Muscle of back (tissue), 3 donors: ENCODE measurements at regions not wholly inside any gene's neighbourhood (a gene's known extent, or its start where the extent isn't known, plus 50 kb on each side); places are given as distances from the start of the nearest gene placed in this dataset.
"Not testable (repeated sequence)": the region's sequence is repeated elsewhere in the genome, so short reads cannot be mapped to it uniquely, and the experiment has no call there.

Source experiments
- DNase-seq, 3 donors: peaks; one replicate each; pipeline versions ENCODE4 v3.0.0 to v3.0.0-alpha.2; 2013

DNA sequence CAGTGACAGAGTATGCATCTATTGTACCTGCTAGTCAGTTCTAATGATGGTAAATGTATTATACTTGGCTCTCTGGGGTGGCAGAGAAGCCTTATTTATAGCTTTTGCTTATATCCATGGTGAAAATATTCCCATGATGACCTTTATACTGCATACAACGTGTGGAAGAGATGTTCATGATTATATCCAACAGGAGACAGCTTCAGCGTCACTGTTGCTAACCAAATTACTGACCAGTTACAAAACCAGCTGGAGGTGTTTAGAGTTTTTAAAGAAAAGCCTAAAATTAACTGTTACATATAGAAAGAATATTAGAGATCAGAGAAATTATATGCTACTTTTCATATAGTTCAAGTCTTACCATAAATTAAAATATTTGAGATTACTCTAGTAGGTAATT, 280.8 kb downstream of the ETV1 start:
- no peak for DNase-seq

DNA sequence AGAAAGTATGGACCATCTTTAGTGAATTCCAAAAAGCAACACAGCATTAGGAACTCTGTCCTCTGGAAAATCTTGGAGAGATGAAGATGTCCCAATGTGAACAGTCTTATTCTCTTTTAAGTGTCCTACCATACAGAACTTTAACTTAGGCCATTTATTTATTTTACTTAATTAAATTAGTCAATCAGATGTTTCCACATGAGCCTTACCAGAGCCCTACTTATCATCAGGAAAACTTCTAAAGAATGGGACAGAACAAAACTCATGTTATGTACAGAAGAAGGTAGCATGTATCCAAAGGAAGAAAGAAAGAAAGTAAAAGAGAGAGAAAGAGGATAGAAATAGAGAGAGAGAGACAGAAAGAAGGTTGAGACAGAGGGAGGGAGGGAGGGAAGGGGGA, 276.4 kb downstream of the ETV1 start:
- no peak for DNase-seq

DNA sequence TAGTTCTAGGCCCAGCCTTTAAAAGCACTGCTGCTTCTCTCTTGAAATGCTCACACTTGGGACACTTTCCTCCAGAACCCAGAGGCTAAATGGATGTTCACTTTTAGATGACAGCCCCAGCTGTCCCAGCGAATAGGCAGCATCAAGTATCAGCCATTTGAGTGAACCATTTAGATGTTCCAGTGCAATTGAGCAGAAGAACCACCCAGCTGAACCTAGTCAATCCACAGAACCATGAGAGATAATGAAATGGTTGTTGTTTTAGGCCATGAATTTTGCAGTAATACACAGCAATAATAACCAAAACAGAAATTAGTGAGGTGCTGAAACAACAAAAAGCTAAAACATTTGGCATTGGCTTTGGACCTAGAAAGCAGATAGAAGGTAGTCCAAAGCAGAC, 273.9 kb downstream of the ETV1 start:
- DNase-seq, result no peak

DNA sequence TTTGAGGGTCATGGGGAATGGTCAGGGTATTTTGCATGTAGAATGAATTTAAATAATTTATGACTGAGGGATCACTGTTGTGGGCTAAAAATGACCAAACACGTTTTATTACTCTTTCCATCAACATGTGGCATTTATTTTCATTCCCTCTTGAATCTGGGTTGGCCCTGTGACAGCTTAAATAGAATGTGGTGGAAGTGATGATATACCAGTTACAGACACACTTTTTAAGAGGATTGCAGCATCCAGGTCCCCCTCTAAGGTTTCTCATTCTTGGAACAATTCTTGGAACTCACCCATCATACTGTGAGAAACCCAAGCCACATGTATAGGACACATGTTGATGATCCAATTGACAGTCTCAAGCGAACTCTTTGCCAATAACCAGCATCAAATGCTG, 272.4 kb downstream of the ETV1 start:
- DNase-seq, result no peak

DNA sequence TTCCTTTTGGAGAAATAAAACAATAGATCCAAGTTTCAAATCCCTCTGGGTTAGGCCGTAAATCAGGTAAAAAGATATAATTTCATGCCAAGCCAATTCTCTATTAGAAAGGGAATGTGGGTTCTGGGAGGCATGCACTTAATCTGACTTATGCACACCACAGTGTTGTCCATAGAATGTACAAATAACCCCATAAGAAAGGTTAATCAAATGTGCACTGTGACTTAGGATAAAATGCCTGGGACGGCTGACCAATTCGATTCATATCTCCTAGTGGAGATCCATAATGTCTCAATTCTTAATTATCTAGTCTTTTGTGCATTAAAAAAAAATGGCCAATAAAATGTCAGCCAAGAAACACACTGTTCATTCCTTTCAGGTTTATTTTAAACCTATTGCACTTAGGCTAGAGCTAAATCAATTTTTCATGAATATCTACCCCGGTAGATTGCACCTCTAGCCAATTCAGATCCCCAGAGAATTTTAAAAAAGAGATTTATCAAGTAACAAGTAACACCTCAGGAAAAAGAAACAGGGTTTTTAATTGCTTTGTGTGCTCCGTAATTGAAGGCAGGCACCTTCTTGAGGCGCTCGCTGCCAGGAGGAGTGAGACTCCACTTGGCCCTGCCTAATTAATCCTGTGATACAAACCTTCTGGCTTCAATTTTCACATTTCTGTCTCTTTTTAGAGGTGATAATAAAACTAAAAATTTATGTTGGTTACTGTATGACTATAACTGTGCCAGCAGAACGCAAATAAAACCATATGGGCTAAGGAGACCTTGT, 265.1 kb downstream of the ETV1 start:
- no peak for DNase-seq

DNA sequence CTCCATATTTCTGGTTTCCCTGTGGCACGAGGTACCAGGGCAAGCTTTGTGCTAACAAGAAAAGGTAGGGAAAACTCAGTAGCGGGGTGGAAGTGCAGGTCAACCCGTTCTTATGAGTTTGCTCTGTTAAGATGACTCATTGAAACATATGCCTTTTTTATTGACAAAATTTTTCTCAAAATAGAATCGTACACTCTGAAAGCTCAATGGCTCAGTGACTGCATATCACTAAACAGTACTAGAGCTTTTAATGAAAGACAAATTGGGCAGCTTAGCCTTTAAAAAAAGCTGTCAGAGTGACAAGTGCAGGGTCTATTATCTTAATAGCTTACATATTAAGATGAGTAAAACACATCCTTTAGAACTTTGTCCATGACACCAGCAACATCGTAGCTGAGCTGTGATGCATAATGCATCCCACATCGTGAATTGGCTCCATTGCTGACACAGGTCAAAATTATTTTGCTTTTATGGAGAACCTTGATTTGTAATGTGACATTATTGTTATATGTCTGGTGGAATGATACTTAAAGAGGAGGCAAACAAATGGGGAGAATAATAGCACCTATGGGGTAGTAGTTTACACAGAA, 264.4 kb downstream of the ETV1 start:
- no peak for DNase-seq

DNA sequence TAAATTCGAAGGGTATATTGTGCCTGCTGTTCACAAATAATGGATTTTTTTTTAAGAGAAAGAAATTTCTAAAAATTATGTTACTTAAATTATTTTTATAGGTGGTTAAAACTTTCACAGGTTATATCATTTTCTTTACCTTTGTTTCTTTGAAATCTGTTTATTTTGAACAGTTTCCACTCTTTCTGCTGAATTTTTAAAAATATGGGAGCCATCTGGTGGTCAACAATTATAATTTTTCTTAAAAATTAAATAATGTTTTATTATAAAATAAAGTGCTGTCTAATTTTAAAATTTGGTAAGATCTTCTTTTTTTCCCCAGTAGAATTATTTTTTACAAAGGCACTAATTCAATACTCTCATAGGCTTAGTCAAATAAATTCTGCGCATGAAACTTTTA, 263.9 kb downstream of the ETV1 start:
- DNase-seq, result no peak

DNA sequence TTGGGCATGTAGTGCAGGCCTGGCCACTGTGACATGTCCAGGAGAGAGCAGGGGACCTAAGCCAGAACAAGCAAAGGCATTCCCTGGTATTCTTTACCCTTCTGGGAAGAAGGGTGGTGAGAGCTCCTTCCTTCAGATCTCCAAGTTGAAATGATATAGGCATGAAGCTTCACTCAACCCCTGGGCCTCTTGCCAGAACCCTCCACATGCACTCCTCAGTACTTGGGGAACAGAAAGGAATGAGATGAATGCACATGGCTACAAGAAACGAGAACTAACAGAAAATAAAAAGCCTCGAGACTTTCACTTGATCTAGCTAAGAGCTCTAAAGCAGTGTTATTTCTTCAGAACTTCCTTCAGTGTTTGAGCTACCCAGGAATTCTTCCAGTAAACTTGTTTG, 262.2 kb downstream of the ETV1 start:
- no peak for DNase-seq

DNA sequence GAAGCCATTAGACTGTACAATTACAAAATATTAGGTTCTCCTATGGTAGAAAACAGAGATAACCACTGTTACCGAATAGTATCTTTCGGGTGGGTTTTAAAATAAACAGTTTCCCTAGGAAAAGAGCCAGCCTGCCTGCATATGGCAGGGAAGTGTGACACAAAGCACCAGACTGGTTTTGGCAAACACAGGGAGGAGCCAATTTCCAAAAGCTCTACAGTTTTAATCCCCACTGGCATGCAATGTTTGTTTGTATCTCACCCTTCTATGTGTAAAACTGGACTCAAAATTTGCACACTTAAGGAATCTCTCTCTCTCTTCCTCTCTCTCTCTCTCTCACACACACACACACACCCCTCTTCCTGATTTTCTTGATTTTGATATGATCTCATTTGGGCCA, 261.7 kb downstream of the ETV1 start:
- no peak for DNase-seq

DNA sequence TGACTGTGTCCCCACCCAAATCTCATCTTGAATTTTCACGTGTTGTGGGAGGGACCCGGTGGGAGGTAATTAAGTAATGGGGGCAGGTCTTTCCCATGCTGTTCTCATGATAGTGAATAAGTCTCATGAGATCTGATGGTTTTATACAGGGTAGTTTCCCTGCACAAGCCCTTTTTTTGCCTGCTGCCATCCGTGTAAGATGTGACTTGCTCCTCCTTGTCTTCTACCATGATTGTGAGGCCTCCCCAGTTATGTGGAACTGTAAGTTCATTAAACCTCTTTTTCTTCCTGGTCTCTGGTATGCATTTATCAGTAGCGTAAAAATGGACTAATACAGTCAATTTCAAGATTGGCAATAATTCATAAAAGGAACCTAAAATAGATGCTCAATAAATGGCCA, 261.0 kb downstream of the ETV1 start:
- not testable (repeated sequence) for DNase-seq

DNA sequence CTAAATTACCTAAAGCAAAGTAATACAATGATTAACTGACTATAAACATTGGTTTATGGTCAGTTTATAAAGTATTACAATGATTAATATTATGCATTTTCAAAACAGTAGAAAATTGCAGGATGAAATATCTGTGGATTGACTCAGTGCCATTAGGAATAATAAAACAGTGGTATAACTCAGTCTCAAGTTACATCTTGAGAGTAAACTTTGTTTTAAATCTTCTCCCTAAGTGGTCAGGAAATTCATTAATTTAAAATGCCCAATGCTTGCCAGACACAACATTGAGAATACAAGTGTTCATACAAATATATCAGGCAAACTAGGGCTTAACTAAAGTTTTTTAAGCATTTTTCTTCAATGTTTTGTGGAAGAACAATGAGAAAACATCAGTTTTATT, 257.8 kb downstream of the ETV1 start:
- DNase-seq, result no peak

DNA sequence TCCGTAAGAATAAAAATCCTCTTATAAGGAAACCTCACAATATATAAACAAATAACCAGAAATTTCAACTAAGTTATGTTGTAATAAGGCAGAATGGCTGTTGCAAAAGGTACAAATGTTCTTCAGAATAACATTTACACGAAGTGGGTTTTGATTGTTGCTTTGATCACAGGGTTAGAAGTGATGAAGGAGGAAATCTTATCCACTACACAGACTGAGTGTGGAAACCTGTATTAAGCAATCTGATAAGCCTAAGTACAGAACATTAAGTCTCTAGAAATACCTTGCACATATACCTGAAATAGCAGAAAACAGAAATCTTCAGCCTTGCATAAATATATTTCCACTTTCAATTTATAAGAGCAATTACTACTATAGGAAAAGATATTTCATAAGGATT, 251.9 kb downstream of the ETV1 start:
- DNase-seq, result no peak

DNA sequence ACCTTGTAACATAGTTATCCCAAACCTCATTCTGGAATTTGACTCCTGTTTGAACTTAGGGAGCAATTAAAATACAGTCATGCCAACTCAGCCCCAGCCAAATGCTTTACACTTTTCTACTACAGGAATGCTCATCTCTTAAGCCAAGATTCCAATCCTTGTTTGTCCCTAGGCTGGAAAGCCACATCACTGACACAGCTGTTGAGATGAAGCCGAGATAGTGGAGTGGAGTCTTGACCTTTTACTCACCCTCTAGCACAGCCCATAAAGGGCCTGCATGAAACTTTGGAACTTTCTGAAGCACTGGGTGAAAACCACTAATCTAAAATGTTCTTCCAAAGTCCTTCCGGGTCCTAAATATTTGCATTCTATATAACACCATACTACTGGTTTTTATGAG, 247.3 kb downstream of the ETV1 start:
- DNase-seq, result peak; percentile 25 to 67 (median 45)

DNA sequence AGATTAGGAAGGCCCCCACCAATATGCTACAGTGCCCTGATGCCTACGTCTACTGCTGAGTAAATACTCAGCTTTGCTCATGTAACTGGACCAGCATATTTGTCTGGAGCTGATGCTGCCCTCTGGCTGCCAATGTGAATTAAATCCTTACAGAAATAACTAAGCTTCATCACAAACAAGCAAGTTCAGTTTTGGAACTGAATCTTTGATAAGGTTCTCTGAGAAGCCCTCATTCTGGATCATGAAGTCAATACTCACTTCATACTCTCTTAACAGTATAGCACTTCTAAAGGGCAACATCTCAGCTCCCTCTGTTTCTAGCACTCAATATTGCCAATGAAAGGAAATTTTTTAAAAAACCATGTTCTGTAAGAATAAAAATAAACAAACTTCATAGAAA, 246.7 kb downstream of the ETV1 start:
- peak; percentile 21 to 58 (median 41) for DNase-seq

DNA sequence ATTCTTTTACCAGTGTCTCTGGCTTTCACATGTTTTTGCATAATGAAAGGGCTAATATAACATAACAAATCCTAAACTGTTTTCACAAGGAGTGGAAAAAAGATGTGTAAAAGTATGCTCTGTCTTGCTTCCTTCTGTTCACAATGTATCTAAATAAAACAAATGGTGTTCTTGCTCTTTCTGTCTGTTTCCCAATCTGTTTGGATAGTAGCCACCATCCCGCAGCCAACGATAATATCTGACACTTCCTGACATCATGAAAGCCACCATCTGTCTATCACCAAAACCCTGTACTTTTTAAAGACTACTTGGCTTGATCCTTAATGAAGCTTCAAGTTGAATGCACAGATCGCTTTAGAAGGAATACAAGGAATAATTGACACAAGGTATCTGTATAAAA, 246.2 kb downstream of the ETV1 start:
- DNase-seq, result no peak

DNA sequence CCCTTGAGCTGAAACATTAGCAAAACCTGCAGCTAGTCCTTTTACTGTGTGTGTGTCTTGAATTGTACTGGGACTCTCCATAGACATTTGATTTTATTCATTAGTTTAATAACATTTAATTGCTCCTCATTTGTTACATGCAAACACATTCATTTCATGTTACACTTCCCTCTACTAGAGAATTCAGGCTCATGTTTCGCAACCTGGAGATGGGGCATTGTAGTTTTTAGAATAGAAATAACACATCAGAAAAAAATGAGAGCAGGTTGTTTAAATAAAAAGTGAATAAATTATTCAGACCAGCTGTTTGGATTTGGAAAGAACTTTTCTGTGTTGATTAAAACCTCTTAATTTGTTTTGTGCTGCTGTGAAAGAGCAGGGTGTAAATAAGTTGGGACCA, 243.9 kb downstream of the ETV1 start:
- no peak for DNase-seq

DNA sequence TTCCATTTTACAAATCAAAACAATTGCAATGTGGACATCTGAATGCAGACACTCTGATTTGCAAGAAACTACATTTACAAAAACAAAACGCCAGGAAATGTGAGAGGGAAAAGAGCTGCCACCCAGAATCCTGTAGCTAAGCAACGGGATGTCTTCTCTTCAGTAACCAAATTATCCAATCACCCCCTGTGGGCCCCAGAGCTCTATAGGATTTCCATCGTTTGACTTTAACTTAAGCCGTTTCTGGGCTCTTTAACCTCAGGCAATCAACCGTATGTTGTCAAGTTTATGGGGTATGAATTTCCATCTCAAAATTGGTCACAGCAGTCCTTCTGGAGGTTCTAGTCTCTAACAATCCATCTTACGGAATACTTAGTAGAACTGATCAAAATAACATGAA, 240.5 kb downstream of the ETV1 start:
- DNase-seq, result no peak

DNA sequence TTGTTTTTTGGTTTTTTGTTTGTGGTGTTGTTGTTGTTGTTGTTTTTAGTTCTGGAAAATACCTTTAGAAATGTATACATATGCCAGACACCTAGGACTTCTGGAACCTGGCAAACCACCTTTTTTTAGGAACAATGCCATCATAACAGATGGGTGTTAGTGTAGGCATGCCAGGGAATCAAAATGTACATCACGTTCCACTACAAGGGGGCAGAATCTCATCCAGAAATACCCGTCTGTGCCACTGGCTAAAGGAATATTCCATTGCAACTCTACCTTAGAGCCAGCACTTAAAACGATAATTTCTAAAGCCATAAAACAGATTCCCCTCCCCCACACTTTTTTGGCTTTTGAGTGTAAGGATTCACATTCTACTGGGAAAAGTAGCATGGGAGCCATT, 239.8 kb downstream of the ETV1 start:
- no peak for DNase-seq

DNA sequence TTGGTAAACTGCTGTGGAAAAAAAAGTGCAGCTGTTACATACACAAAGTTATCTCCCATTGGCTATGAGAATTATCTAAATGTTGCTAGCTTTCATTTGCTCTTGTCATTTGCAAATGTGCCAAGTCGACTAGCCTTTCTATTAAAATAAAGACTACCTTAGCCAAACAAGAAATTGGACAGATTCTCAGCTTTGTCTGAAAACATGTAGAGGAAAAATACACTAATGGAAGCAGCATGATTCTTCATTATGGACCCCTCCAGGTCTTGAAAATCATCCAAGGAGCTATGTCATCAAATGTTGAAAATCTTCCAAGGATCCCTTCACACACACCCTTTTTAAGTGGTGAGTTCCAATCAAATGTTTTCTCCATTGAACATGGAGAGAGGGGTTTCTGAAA, 237.7 kb downstream of the ETV1 start:
- peak; percentile 10 to 60 (median 30) for DNase-seq

DNA sequence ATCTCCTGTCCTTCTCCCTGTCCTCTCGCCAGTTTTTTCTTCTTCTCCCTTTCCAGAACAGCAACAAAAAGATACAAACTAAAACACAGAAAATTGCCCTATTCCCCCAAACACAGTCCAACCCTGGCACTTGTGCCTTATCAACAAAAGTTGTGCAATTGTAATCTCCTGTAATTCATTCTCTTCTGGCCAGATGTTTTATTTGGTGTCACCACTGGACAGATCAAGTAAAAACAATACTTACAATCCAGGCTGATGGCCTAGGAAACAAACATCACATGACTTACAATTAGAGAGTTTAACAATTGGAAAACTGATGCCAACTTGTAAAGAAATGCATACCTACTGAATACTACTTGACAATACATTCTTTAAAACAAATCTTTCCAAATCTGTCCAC, 231.6 kb downstream of the ETV1 start:
- DNase-seq, result no peak

DNA sequence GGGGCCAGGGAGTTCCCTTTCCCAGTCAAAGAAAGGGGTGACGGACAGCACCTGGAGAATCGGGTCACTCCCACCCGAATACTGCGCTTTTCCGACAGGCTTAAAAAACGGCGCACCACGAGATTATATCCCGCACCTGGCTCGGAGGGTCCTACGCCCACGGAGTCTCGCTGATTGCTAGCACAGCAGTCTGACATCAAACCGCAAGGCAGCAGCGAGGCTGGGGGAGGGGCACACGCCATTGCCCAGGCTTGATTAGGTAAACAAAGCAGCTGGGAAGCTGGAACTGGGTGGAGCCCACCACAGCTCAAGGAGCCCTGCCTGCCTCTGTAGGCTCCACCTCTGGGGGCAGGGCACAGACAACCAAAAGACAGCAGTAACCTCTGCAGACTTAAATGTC, 223.6 kb downstream of the ETV1 start:
- not testable (repeated sequence) for DNase-seq

DNA sequence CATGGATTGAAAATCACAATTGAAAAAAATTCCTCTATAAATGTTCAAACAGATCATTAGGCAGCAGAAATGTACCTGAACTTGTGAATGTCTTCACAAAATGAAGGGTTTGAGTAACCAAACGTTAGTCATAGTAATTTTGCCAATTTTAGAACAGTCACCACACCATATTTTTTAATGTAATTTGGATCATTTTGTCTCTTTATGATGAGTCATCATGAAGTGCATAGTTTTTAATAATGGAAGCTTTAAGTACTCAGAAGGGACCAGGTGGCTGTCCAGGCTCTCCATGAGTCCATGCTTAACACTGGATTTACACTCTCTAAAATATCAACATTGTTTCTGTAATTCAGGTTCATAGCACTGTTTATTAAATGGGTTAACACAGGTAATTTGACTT, 219.2 kb downstream of the ETV1 start:
- DNase-seq, result no peak

DNA sequence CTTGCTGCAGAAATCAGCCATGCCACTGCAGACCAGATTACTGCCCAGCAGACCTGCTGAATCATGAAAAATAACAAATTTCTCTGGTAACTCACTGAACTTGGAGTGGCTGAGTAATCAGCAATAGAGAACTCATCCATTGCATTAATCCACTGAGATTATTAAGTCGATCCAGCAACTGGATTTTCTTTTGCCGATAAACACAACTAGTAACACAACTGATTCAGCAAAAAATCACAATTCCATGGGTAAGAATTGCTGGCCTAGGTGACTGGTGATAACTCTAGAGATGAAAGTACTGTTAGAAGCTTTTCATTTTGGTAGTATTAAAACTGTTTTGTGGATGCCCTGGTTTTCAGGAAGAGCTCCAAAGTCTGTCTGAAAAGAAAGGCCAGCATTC, 214.5 kb downstream of the ETV1 start:
- DNase-seq, result no peak

DNA sequence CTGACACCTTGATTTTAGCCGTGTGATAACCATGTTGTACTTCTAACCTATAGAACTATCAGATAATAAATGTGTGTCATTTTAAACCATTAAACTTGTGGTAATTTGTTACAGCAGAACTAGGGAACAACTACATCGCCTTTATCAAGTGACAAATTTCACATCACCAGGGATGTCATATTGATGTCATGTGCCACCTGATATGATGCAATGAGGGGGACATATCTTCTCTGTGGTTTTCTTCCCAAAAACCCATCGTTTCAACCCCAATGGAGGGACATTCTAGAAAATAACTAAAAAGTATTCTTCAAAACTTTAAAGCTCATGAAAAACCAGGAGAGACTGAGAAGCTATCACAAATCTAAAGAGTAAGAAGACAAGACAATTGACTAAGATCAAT, 212.2 kb downstream of the ETV1 start:
- no peak for DNase-seq
